GM10266 (cell line): ENCODE measurements at regions not wholly inside any gene's neighbourhood (a gene's known extent, or its start where the extent isn't known, plus 50 kb on each side); places are given as distances from the start of the nearest gene placed in this dataset.

Source experiments
- DNase-seq: peaks from one replicate; pipeline ENCODE4 v3.0.0; 2012; ENCODE audit errors: extremely low spot score
- CTCF ChIP-seq: IDR thresholded peaks from 2 replicates; pipeline ENCODE4 v1.5.1; 2012; ENCODE audit warnings: mild to moderate bottlenecking, low read depth; ENCODE audit not compliant: control insufficient read depth, insufficient read depth; ENCODE audit errors: missing control alignments

GRCh38 chr3:193984876-193985275 is 151.1 kb upstream of the HES1 start:
- no peak for DNase-seq
- TF ChIP-seq CTCF = no peak

- no peak for DNase-seq
- no peak for TF ChIP-seq CTCF
These were observed 148.8 kb upstream of the HES1 start for GRCh38 chr3:193987186-193987585.

GRCh38 chr3:193989186-193989585 is 146.8 kb upstream of the HES1 start:
- DNase-seq = no peak
- TF ChIP-seq CTCF = no peak

GRCh38 chr3:193991666-193992424 is 144.1 kb upstream of the HES1 start:
- DNase-seq = no peak
- no peak for TF ChIP-seq CTCF

- DNase-seq = no peak
- TF ChIP-seq CTCF = no peak
These were observed 143.4 kb upstream of the HES1 start for GRCh38 chr3:193992425-193993037.

- DNase-seq = no peak
- TF ChIP-seq CTCF = no peak
These were observed 139.7 kb upstream of the HES1 start for GRCh38 chr3:193996221-193996620.

- TF ChIP-seq CTCF = no peak
- DNase-seq = no peak
These were observed 139.3 kb upstream of the HES1 start for GRCh38 chr3:193996641-193997089.
